GM18498 (cell line): ENCODE measurements at regions not wholly inside any gene's neighbourhood (a gene's known extent, or its start where the extent isn't known, plus 50 kb on each side); places are given as distances from the start of the nearest gene placed in this dataset.

Experiments
- ATAC-seq: cut with Tn5 transposase; IDR thresholded peaks from one replicate; pipeline ENCODE4 v1.9.1; 2021; ENCODE audit warnings: mild to moderate bottlenecking, moderate library complexity; ENCODE audit not compliant: unreplicated experiment

GRCh38 chr2:181374781-181375675 lies 82.2 kb upstream of the ITGA4 start:
- ATAC-seq, result peak; percentile 78

DNA sequence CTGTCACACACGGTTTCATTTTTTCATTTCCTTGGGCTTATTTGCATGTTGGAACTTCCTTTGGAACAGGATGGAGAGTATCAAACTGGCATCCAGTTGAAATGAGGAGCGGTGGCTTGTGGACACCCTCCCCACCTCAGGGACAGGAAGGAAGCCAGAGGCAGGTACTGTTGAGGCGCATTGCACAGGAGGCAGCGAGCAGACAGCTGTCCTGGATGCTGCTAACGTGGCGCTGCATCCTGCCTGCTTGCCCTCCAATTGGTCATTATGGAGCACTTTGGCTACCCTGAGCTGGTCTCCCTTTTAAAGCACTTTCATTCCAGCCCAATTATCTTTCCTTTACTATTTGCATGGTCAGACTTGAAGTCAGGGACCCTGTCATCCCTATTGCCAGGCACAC lies 80.7 kb upstream of the ITGA4 start:
- no peak for ATAC-seq

GRCh38 chr2:181376999-181377398 lies 80.2 kb upstream of the ITGA4 start:
- no peak for ATAC-seq

GRCh38 chr2:181378491-181378890 lies 78.7 kb upstream of the ITGA4 start:
- no peak for ATAC-seq

GRCh38 chr2:181380581-181380980 lies 76.6 kb upstream of the ITGA4 start:
- no peak for ATAC-seq

DNA sequence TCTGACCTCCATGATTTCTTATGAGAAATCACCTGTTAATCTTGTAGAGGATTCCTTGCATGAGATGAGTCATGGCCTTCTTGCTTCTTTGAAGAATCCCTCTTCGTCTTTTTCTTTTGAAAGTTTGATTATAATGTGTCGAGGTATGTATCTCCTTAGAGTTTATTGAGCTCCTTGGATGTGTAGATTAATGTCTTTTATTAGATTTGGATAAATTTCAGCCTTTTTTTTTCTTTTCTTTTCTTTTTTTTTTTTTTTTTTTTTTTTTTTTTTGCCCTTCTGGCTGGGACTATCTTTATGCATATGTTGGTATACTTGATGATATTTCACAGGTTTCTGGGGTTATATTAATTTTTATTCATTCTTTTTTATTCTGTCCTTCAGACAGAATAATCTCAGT lies 72.3 kb upstream of the ITGA4 start:
- no peak for ATAC-seq

DNA sequence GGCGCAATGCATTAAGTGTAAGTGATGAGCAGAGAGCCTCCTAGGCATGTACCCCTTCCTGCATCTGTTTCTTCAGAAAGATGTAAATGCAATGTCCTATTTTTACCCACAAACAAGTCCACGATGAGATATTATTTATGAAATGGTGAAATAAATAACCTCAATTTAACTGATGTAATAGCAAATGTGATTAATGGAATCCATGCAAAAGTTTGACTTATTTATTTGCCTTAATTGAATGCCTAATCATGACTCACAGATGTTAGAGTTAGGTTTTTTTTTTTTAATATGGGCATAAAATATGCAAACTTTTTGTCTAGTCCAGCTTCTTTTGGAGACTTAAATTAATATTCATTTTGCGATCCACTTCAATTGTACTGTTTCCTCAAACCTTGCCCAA lies 67.7 kb upstream of the ITGA4 start:
- no peak for ATAC-seq

DNA sequence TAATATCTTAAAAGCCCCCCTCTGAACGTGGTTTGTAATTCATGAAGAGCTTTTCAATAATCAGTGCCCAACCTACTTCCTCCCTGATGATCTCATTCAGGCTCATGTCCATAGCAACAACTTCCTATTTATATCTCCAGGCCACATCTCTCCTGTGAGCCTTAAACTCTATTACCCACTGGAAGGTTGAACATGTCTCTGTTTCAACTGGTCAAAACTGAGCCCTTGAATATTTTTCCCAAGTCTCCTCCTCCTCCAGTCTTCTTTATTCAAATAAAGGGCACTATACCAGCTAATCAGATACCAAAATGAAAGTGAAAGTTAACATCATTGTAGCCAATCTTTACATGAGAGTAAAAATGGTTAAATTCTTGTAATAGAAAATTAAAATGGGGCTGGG lies 63.7 kb upstream of the ITGA4 start:
- ATAC-seq, result peak; percentile 63

DNA sequence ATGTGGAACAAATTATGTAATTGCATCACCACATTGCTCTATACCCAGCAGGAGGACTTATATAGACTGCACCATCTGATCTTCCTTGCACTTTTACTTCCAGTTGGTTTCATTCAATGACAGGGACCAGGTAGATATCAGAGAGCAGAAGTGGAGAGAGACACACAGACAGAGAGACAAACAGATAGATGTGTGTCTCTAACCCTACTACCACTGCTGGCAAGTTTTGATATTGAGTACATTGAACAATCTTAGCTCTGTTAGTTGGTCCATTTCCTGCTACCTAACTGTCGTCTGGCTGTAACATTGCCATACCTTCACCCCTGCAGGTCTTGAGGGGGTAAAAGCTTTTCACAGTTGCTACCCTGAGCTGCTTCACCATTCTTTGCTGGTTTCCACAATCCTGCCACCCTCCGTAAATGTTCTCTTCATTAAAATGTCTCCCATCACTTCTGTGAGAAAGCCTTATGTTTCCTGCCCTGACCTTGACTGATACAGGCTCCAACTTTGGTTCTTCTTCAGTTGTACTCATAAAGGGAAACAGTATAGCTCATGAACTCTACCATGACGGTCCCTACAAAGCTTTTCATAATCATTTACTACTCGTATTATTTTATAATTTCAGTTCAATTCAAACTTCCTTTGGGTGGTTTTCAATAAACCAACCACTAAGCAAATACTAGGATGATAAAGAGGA lies 62.3 kb upstream of the ITGA4 start:
- ATAC-seq, result no peak

- ATAC-seq, result no peak
Observed at GRCh38 chr2:181395851-181396250, 61.3 kb upstream of the ITGA4 start.

DNA sequence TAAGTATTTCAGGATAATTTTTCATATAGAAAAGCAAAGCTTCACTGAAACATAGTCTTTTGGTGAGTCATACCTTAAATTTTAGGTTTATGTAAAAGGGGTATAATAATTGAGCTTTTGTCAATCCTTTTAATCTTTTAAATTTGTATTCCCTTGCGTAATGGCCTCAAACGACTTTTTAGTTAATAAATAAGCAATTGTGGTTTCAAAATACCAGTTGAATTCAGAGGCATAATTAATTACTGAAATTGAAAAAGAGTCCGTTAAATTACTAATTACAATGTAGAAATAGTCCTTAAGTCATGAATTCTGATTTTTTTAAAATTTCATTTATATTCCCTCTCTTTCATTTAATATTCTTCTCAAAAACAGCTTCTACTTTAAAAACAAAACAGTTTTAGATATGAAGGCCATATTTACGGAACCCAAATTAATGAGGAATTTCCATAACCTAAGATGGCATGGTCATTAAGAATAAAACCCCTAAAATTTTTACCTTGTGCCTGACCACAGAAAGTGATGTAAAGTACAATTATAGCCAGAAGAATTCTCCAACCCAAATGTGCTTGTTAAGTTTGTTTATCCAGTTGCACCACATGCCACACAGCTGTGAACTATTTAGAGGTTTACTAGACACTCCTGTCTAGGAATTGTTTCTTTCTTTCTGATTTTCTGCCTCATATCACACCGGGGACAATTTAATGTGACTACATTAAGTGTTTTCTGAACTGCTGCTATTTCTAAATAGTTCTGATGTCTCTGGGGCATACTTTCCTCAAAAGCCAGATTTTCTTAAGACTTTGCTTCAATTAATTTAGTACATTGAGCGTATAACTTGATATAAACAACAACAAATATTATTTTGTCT lies 60.7 kb upstream of the ITGA4 start:
- ATAC-seq, result no peak

- no peak for ATAC-seq
Observed at GRCh38 chr2:181397331-181397730, 59.9 kb upstream of the ITGA4 start.

DNA sequence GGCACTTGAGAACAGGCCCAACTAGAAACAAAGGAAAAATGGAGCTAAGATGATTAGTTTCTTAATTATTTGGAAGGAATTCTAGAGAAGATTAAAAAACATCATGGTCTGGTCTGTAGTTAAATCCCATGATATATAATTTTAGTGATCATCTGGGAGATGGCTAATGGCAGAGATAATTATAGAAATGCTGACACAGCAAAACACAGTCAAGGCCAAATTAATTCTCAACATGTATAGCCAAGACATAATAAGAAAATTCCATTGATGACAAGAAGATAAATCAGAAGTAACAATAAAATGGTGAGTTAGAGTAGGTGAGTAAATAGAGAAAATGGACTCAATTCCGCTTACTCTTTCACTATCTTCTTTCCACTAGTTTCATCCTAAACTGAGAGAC lies 59.2 kb upstream of the ITGA4 start:
- no peak for ATAC-seq

- ATAC-seq, result no peak
Observed at GRCh38 chr2:181399027-181399426, 58.2 kb upstream of the ITGA4 start.

GRCh38 chr2:181404472-181404871 lies 52.7 kb upstream of the ITGA4 start:
- ATAC-seq, result no peak

GRCh38 chr2:181407171-181407570 lies 50.0 kb upstream of the ITGA4 start:
- no peak for ATAC-seq
